Heart right ventricle (tissue), 16 donors: ENCODE measurements at regions not wholly inside any gene's neighbourhood (a gene's known extent, or its start where the extent isn't known, plus 50 kb on each side); places are given as distances from the start of the nearest gene placed in this dataset.

Experiments
- ATAC-seq, 8 donors: fragments of 200-7000 bp; cut with Tn5 transposase; one replicate each; pipeline ENCODE4 v1.9.1; 2020; ENCODE audit warnings: mild to moderate bottlenecking in 8 of 8, moderate library complexity in 8 of 8, moderate number of reproducible peaks in 1 of 8
- DNase-seq, 2 donors: peaks; one replicate each; pipeline ENCODE4 v3.0.0-alpha.2; 2020
- H3K27ac ChIP-seq, 10 donors: fragments of 200-600 bp; sonication (generic) in 2 of 10; one replicate each; pipeline versions ENCODE4 v1.5.0 to v1.8.0; 2020 to 2022; ENCODE audit warnings: mild to moderate bottlenecking in 3 of 10
- H3K27me3 ChIP-seq, 7 donors: fragments of 200-600 bp; one replicate each; pipeline ENCODE4 v1.8.0; 2021 to 2022; ENCODE audit warnings: mild to moderate bottlenecking in 2 of 7
- H3K36me3 ChIP-seq, 9 donors: fragments of 200-600 bp; sonication (generic) in 1 of 9; one replicate each; pipeline versions ENCODE4 v1.5.0 to v1.8.0; 2020 to 2022; ENCODE audit warnings: mild to moderate bottlenecking in 2 of 9
- H3K4me1 ChIP-seq, 9 donors: fragments of 200-600 bp; sonication (generic) in 1 of 9; one replicate each; pipeline versions ENCODE4 v1.5.0 to v1.8.0; 2020 to 2022; ENCODE audit warnings: mild to moderate bottlenecking in 4 of 9
- H3K4me3 ChIP-seq, 10 donors: fragments of 200-600 bp; sonication (generic) in 2 of 10; one replicate each; pipeline versions ENCODE4 v1.5.0 to v1.8.0; 2020 to 2022; ENCODE audit warnings: mild to moderate bottlenecking in 7 of 10, moderate library complexity in 2 of 10
- H3K9me3 ChIP-seq, 11 donors: fragments of 200-600 bp in 10 of 11; sonication (generic) in 2 of 11; one replicate each; pipeline versions ENCODE4 v1.5.0 to v1.8.0; 2013 to 2022; ENCODE audit warnings: mild to moderate bottlenecking in 2 of 11, control low read depth in 1 of 11, moderate library complexity in 1 of 11
- WGBS, 2 donors: extraction: QIAGEN DNeasy Blood & Tissue Kit; methylation state at CpG; one replicate each; pipeline ENCODE4 v1.1.7; 2013; ENCODE audit warnings: inconsistent platforms in 1 of 2; 5-methylcytosine and 5-hydroxymethylcytosine counted together
- intact Hi-C, 10 donors: fragments of 100-400 bp; cut with DNase I; formaldehyde crosslinking; loops; one replicate each; pipeline versions ENCODE4 v1.11.1 to v1.14.2; 2022
- TF ChIP-seq, protein P1 (sequence below), 9 donors: fragments of 200-600 bp; sonication (generic) in 2 of 9; IDR thresholded peaks; one replicate each; pipeline versions ENCODE4 v1.5.0 to v1.8.0; 2021 to 2022; ENCODE audit warnings: antibody characterized with exemption in 9 of 9, mild to moderate bottlenecking in 5 of 9, moderate library complexity in 1 of 9
- donor health status: Arrhythmogenic right ventricular cardiomyopathy.
- donor health status: ischemic (EF 13 %, LVEDD 7.1; RV severe dilation, severe dysfunction).
- donor health status: healthy with polysubstance abuse.
- donor health status: DM: no; HTN: yes; CAD: no.
- donor health status: DM: no; HTN: no; CAD: no.
- donor health status: ischemic (EF 25% LVEDD 6.9; RV normal size, moderate dysfunction).
- donor health status: ischemic (EF 25% LVEDD 5.7; RV mildly dilated, moderate dysfunction).
- donor health status: healthy.
- donor health status: DM: yes; HTN: yes; CAD: no.
- donor health status: Ischemic cardiomyopathy.
- donor health status: ischemic (EF 35%, LVEDD 5.7; RV mildly dilated, moderate dysfunction).
- donor health status: nonischemic (EF 11% LVEDD 7.7; RV severe dilation, severe dysfunction).
- donor health status: DM: yes; HTN: yes; CAD: no.
- donor health status: PGD.
- donor health status: ischemic (EF 29% LVEDD 5.4; RV normal size, mild dysfunction).
- donor health status: nonischemic (EF 23%, LVEDD 6.1; RV moderate dilation, normal function).

DNA sequence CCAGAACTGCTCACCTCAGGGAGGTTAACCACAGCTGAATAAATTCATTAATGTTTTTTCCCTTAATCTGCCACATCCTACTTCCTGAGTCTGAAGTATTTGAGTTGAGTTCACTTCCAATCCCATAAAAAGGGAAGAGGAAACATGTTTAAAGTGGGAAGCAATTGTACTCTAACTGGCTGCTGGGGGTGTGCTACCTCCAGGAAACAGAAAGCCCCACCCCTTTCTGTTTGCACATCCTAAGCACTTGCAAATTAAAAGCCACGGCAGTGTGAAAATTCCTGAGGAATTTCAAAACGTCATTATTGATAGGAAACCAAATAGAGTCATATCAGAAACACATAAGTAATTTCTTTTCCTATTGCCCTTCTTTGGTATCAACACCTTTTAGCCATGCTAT lies 307.0 kb upstream of the NR5A2 start:
- H3K36me3 ChIP-seq = no peaks in the 10 kb centered on the region
- H3K27ac ChIP-seq = peak overlapping the region in 1 of 10 donors; percentile 23
- DNase-seq (no peak), ATAC-seq (peak in 5 of 8 donors; percentile 37 to 80 (median 49))
- H3K27me3 ChIP-seq = no peaks in the 10 kb centered on the region
- TF ChIP-seq, protein P1, sequence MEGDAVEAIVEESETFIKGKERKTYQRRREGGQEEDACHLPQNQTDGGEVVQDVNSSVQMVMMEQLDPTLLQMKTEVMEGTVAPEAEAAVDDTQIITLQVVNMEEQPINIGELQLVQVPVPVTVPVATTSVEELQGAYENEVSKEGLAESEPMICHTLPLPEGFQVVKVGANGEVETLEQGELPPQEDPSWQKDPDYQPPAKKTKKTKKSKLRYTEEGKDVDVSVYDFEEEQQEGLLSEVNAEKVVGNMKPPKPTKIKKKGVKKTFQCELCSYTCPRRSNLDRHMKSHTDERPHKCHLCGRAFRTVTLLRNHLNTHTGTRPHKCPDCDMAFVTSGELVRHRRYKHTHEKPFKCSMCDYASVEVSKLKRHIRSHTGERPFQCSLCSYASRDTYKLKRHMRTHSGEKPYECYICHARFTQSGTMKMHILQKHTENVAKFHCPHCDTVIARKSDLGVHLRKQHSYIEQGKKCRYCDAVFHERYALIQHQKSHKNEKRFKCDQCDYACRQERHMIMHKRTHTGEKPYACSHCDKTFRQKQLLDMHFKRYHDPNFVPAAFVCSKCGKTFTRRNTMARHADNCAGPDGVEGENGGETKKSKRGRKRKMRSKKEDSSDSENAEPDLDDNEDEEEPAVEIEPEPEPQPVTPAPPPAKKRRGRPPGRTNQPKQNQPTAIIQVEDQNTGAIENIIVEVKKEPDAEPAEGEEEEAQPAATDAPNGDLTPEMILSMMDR (IDR thresholded peaks at IDR 0.05) = no peak
- intact Hi-C loops = no loop called here
- 1% methylated on average over 2 of the region's 2 CpGs for WGBS, 2 donors
- no peak overlapping the region for H3K4me3 ChIP-seq
- peaks cover 0 to 8% (median 0%) of the 10 kb centered on the region in 11 donors for H3K9me3 ChIP-seq
- peaks cover 0 to 6% (median 0%) of the 10 kb centered on the region in 9 donors for H3K4me1 ChIP-seq

DNA sequence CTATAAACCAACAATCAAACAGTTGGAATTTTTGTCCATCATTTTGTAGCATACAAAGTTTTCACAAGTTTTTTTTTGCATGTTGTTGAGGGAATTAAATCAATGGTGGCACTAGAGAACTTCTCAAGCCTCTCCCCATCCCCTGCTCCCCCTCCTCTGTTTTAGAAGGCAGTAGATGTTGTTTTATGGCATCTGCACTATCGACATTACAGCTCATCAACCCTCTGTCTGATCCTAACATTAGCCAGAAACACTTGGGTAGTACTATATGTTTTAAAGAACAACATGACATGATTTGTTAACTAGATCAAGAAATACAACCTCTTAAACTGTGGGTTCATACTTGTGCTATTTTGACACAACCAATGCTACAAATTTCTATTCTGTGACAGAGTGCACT lies 306.5 kb upstream of the NR5A2 start:
- TF ChIP-seq, protein P1 (IDR thresholded peaks at IDR 0.05) = no peak
- DNase-seq (no peak), ATAC-seq (no peak)
- intact Hi-C loops = no loop called here
- H3K9me3 ChIP-seq = peaks cover 0 to 8% (median 0%) of the 10 kb centered on the region in 11 donors
- H3K27me3 ChIP-seq = no peaks in the 10 kb centered on the region
- peaks cover 0 to 6% (median 0%) of the 10 kb centered on the region in 9 donors for H3K4me1 ChIP-seq
- no peak overlapping the region for H3K4me3 ChIP-seq
- H3K27ac ChIP-seq = peak overlapping the region in 1 of 10 donors; percentile 23
- H3K36me3 ChIP-seq = no peaks in the 10 kb centered on the region
- 66 to 73% methylated on average over 1 of the region's 1 CpG for WGBS, 2 donors

DNA sequence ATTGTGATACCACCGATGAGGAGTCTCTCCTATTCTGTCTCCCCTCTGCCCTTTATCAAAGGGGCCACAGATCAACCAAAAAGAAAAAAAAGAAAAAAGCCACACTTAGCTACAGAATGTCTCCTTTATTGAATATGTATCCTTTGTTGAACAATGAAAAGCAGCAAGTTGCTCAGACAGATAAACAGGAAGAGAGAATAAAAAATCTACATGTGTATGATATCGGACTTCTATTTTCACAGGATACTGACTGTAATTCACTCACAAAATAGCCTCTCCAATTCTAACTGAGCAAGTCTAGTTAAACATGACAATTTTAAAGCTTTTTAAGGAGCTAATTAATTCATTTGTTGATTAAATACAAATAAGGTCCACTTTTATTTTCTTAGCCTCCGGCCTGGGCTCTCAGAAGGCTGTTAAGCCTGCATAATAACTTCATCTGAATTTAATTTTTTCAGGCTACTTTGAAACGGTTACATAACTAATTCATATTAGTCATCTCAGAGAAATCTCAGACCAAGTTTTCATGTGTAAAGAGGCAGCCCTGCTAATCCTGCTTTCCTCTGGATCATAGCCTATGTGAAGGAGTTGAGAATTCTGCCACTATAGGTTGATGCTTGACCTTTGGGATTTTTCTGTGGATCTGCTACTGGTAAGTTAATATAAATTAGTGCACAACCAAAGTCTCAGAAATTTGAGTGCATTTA lies 304.1 kb upstream of the NR5A2 start:
- 64 to 65% methylated on average over 4 of the region's 4 CpGs for WGBS, 2 donors
- ATAC-seq = peak in 1 of 8 donors; percentile 49
- TF ChIP-seq, protein P1 (IDR thresholded peaks at IDR 0.05) = no peak
- intact Hi-C loops = no loop called here
- H3K36me3 ChIP-seq = no peaks in the 10 kb centered on the region
- H3K4me1 ChIP-seq = peaks cover 0 to 6% (median 0%) of the 10 kb centered on the region in 9 donors
- no peak for DNase-seq
- H3K4me3 ChIP-seq = no peak overlapping the region
- no peaks in the 10 kb centered on the region for H3K27me3 ChIP-seq
- peak overlapping the region in 1 of 10 donors; percentile 17 for H3K27ac ChIP-seq
- H3K9me3 ChIP-seq = peaks cover 0 to under 1% (median 0%) of the 10 kb centered on the region in 11 donors

DNA sequence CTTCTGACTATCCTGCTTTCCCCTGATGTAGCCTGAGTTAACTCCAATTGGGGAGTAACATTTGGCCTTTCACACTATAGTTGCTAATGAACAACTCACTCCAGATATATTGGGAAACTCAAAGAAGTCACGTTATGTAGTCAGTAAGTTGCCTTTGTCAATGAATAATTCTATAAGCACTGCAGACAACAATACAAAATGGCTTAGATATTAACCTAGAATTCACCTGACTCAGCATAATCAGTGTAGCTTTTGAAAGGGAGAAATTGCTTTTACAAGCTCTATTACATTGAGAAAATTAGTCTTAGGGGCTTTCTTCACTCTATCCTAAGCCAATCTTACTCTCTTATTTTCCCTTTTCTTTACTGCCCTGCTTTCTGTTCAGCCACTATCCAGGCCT lies 303.5 kb upstream of the NR5A2 start:
- H3K27me3 ChIP-seq = no peaks in the 10 kb centered on the region
- H3K36me3 ChIP-seq = no peaks in the 10 kb centered on the region
- DNase-seq (no peak), ATAC-seq (no peak)
- intact Hi-C loops = no loop called here
- H3K9me3 ChIP-seq = no peaks in the 10 kb centered on the region
- peaks cover 0 to 6% (median 0%) of the 10 kb centered on the region in 9 donors for H3K4me1 ChIP-seq
- TF ChIP-seq, protein P1 (IDR thresholded peaks at IDR 0.05) = no peak
- WGBS, 2 donors = 86 to 94% methylated on average over 1 of the region's 1 CpG
- no peak overlapping the region for H3K27ac ChIP-seq
- no peak overlapping the region for H3K4me3 ChIP-seq
